ENCODE measurements at regions not wholly inside any gene's neighbourhood (a gene's known extent, or its start where the extent isn't known, plus 50 kb on each side); places are given as distances from the start of the nearest gene placed in this dataset.

GRCh38 chr6:170163405-170164170, 127.3 kb downstream of the DLL1 start:
- no peak overlapping the region for H3K27ac Mint-ChIP-seq
- no peaks in the 10 kb centered on the region for H3K9me3 Mint-ChIP-seq
- whole genome bisulfite sequencing (ENCODE audit: insufficient coverage): 96% methylated on average over 27 of the region's 27 CpGs
- Histone ChIP-seq H3K4me3 (ENCODE audit: low read length) (no peak overlapping the region), H3K27me3 (ENCODE audit: control insufficient read depth, insufficient read depth, low read length) (no peaks in the 10 kb centered on the region), H3K9me3 (ENCODE audit: control insufficient read depth, insufficient read depth, low read length) (no peaks in the 10 kb centered on the region), H3K36me3 (ENCODE audit: control insufficient read depth, insufficient read depth, low read length) (no peaks in the 10 kb centered on the region), H3K4me1 (ENCODE audit: control insufficient read depth, insufficient read depth, low read length) (peaks cover 23% of the 10 kb centered on the region), H3K27ac (ENCODE audit: low read length) (no peak overlapping the region)
- peaks cover 13 to 20% of the 10 kb centered on the region in 2 donors for H3K4me1 Mint-ChIP-seq
- peaks cover 10 to 11% of the 10 kb centered on the region in 2 donors for H3K27me3 Mint-ChIP-seq (ENCODE audit: low read depth in 2 of 2)
- intact Hi-C loops (cut with micrococcal nuclease): no loop called here
- H3K4me3 Mint-ChIP-seq: no peak overlapping the region
- DNase-seq (no peak), ATAC-seq (peak in 1 of 3 donors; percentile 18)
- no peak for TF ChIP-seq CTCF (IDR thresholded peaks at IDR 0.05)
- H3K36me3 Mint-ChIP-seq: no peaks in the 10 kb centered on the region

- H3K27me3 ChIP-seq (ENCODE audit: control insufficient read depth, insufficient read depth, low read length): no peaks in the 10 kb centered on the region
- WGBS (ENCODE audit: insufficient coverage): 73% methylated on average over 17 of the region's 19 CpGs
- H3K27ac ChIP-seq (ENCODE audit: low read length): no peak overlapping the region
- no peak for DNase-seq
- peaks cover 9 to 10% of the 10 kb centered on the region in 2 donors for H3K27me3 Mint-ChIP-seq (ENCODE audit: low read depth in 2 of 2)
- H3K9me3 ChIP-seq (ENCODE audit: control insufficient read depth, insufficient read depth, low read length): no peaks in the 10 kb centered on the region
- no peak for ATAC-seq
- H3K4me3 Mint-ChIP-seq: peak overlapping the region; percentile 78
- H3K9me3 Mint-ChIP-seq: no peaks in the 10 kb centered on the region
- no peak overlapping the region for H3K4me3 ChIP-seq (ENCODE audit: low read length)
- peaks cover 13 to 20% of the 10 kb centered on the region in 2 donors for H3K4me1 Mint-ChIP-seq
- H3K4me1 ChIP-seq (ENCODE audit: control insufficient read depth, insufficient read depth, low read length): peaks cover 23% of the 10 kb centered on the region
- no peaks in the 10 kb centered on the region for H3K36me3 Mint-ChIP-seq
- no peak for TF ChIP-seq CTCF (IDR thresholded peaks at IDR 0.05)
- intact Hi-C loops (cut with micrococcal nuclease): no loop called here
- peak overlapping the region in 1 of 2 donors; percentile 56 for H3K27ac Mint-ChIP-seq
- no peaks in the 10 kb centered on the region for H3K36me3 ChIP-seq (ENCODE audit: control insufficient read depth, insufficient read depth, low read length)
Observed at GRCh38 chr6:170162775-170163404, 128.0 kb downstream of the DLL1 start.

- Mint-ChIP-seq H3K27me3 (ENCODE audit: low read depth in 2 of 2) (peaks cover 10 to 16% of the 10 kb centered on the region in 2 donors), H3K4me1 (peaks cover 13 to 25% of the 10 kb centered on the region in 2 donors), H3K9me3 (no peaks in the 10 kb centered on the region), H3K4me3 (peak overlapping the region; percentile 78), H3K36me3 (no peaks in the 10 kb centered on the region), H3K27ac (no peak overlapping the region)
- Histone ChIP-seq H3K4me1 (ENCODE audit: control insufficient read depth, insufficient read depth, low read length) (peaks cover 23% of the 10 kb centered on the region), H3K27ac (ENCODE audit: low read length) (no peak overlapping the region), H3K27me3 (ENCODE audit: control insufficient read depth, insufficient read depth, low read length) (no peaks in the 10 kb centered on the region), H3K9me3 (ENCODE audit: control insufficient read depth, insufficient read depth, low read length) (no peaks in the 10 kb centered on the region), H3K36me3 (ENCODE audit: control insufficient read depth, insufficient read depth, low read length) (no peaks in the 10 kb centered on the region), H3K4me3 (ENCODE audit: low read length) (no peak overlapping the region)
- no peak for TF ChIP-seq CTCF (IDR thresholded peaks at IDR 0.05)
- ATAC-seq (no peak), DNase-seq (no peak)
- 91% methylated on average over 27 of the region's 27 CpGs for WGBS (ENCODE audit: insufficient coverage)
- intact Hi-C loops (cut with micrococcal nuclease): no loop called here
Observed at GRCh38 chr6:170162011-170162774, 128.7 kb downstream of the DLL1 start.

Data from natural killer cell (primary cell).